Activated CD8-positive, alpha-beta T cell treated with anti-CD3 and anti-CD28 coated beads, Interleukin-2, amount 10 ng/mL, durations not matched to agents 7 days and 5 days (primary cell): ENCODE measurements at regions not wholly inside any gene's neighbourhood (a gene's known extent, or its start where the extent isn't known, plus 50 kb on each side); places are given as distances from the start of the nearest gene placed in this dataset.

Experiments used
- ATAC-seq: fragments of 150-1000 bp; cut with Tn5 transposase; one replicate; pipeline ENCODE4 v1.10.0; 2021; ENCODE audit warnings: moderate library complexity
- CTCF ChIA-PET: fragments of 350-600 bp; sonication (Branson Sonifier 250); formaldehyde crosslinking; loops from one replicate; lab custom pipeline; 2021; ENCODE audit warnings: antibody characterized with exemption; lab: Charles Lee
- POLR2A ChIA-PET: fragments of 350-600 bp; sonication (Branson Sonifier 250); formaldehyde crosslinking; loops from one replicate; lab custom pipeline; 2021; ENCODE audit warnings: antibody characterized with exemption; lab: Charles Lee
- DNase-seq: peaks from one replicate; pipeline ENCODE4 v3.0.0-alpha.2; 2020
- H3K27ac Mint-ChIP-seq: one replicate; pipeline ENCODE4 v1.8.0; 2021; ENCODE audit warnings: mild to moderate bottlenecking, mixed read lengths
- H3K27me3 Mint-ChIP-seq: one replicate; pipeline ENCODE4 v1.8.0; 2021; ENCODE audit warnings: low read depth, mixed read lengths
- H3K36me3 Mint-ChIP-seq: one replicate; pipeline ENCODE4 v1.8.0; 2021; ENCODE audit warnings: low read depth, mixed read lengths
- H3K4me1 Mint-ChIP-seq: one replicate; pipeline ENCODE4 v1.8.0; 2021; ENCODE audit warnings: low read depth, mixed read lengths
- H3K4me3 Mint-ChIP-seq: one replicate; pipeline ENCODE4 v1.8.0; 2021; ENCODE audit warnings: mild to moderate bottlenecking, mixed read lengths
- H3K9me3 Mint-ChIP-seq: one replicate; pipeline ENCODE4 v1.8.0; 2022; ENCODE audit warnings: mixed read lengths; ENCODE audit not compliant: insufficient read depth

DNA sequence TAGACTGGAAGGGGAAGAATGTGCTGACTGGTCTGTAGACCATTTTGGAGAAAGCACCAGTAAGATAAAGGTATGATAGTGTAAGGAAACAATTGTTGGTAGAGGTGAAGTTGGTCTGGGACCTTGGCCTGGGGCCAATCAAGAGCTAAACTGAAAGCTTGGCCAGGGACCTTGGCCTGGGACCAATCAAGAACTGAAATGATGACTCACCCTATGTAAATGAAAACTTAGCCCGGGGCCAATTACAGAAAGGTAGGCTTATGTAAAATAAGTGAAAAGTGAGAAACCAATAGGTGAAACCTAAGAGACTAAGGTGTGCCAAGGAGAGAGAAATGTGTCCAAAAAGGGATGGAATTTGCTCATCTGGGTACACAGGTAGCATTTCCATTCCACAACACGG lies 776.0 kb downstream of the C12orf50 start:
- DNase-seq, result no peak
- ChIA-PET POLR2A (no interaction called here), CTCF (no interaction called here)
- no peaks in the 10 kb centered on the region for H3K4me1 Mint-ChIP-seq
- no peak overlapping the region for H3K27ac Mint-ChIP-seq
- H3K27me3 Mint-ChIP-seq, result no peaks in the 10 kb centered on the region
- no peaks in the 10 kb centered on the region for H3K9me3 Mint-ChIP-seq
- H3K4me3 Mint-ChIP-seq, result no peak overlapping the region
- ATAC-seq, result no peak
- no peaks in the 10 kb centered on the region for H3K36me3 Mint-ChIP-seq

DNA sequence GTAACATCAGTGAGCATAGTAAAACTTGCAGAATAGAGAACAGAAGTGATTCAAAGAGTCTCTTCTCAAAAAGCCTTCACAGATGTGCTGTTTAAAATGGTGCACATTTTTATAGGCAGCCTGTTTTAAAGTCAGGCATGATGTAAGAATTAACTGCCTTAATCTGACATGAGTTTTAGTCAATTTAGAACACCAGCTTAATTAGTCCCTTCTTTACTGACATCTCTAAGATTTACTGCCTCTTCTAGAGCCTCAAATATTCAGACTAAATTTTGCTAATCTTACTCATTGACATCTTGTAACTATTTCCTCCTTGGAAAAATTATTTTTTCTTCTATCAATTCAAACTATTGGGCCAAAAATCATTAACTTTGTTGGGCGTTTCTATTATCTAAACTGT lies 782.5 kb downstream of the C12orf50 start:
- POLR2A ChIA-PET, result no interaction called here
- CTCF ChIA-PET, result no interaction called here
- no peaks in the 10 kb centered on the region for H3K9me3 Mint-ChIP-seq
- no peaks in the 10 kb centered on the region for H3K4me1 Mint-ChIP-seq
- ATAC-seq (no peak), DNase-seq (no peak)
- H3K36me3 Mint-ChIP-seq, result no peaks in the 10 kb centered on the region
- H3K27ac Mint-ChIP-seq, result no peak overlapping the region
- no peaks in the 10 kb centered on the region for H3K27me3 Mint-ChIP-seq
- H3K4me3 Mint-ChIP-seq, result no peak overlapping the region

DNA sequence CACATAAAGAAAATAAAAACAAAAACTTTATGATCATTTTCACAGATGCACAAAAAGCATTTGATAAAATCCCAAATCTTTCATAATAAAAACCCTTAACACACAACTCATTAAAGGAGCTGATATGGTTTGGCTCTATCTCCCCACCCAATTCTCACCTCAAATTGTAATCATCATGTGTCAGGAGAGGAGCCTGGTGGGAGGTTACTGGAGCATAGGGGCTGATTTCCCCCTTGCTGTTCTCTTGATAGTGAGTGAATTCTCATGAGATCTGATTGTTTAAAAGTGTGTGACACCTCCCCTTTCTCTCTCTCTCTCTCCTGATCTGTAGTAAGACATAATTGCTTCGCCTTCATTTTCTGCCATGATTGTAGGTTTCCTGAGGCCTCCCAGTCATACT lies 790.7 kb downstream of the C12orf50 start:
- H3K4me1 Mint-ChIP-seq, result no peaks in the 10 kb centered on the region
- ATAC-seq (no peak), DNase-seq (no peak)
- no peak overlapping the region for H3K27ac Mint-ChIP-seq
- ChIA-PET CTCF (no interaction called here), POLR2A (no interaction called here)
- no peaks in the 10 kb centered on the region for H3K36me3 Mint-ChIP-seq
- no peaks in the 10 kb centered on the region for H3K27me3 Mint-ChIP-seq
- H3K9me3 Mint-ChIP-seq, result peaks cover 4% of the 10 kb centered on the region
- H3K4me3 Mint-ChIP-seq, result no peak overlapping the region

DNA sequence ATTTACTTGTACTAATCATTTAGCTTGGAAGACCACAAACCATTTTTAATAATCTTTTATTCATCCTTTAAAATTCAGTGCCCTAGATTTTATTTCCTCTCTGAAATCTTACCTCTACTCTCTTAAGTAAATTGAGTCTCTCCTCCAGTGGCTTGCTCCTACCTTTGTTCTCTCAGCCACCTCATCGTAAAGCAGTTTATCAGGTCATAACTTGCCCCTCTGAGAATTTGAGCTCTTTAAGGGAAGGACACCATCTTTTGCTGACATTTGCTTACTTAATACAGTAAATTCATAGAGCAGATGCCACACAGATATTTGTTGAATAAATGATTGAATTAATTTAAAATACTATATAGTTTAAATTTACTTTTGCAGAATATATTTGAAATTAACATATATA lies 794.3 kb downstream of the C12orf50 start:
- Mint-ChIP-seq H3K27ac (no peak overlapping the region), H3K36me3 (no peaks in the 10 kb centered on the region), H3K27me3 (no peaks in the 10 kb centered on the region), H3K4me1 (no peaks in the 10 kb centered on the region), H3K9me3 (peaks cover 4% of the 10 kb centered on the region), H3K4me3 (no peak overlapping the region)
- ATAC-seq (no peak), DNase-seq (no peak)
- POLR2A ChIA-PET, result no interaction called here
- CTCF ChIA-PET, result no interaction called here

DNA sequence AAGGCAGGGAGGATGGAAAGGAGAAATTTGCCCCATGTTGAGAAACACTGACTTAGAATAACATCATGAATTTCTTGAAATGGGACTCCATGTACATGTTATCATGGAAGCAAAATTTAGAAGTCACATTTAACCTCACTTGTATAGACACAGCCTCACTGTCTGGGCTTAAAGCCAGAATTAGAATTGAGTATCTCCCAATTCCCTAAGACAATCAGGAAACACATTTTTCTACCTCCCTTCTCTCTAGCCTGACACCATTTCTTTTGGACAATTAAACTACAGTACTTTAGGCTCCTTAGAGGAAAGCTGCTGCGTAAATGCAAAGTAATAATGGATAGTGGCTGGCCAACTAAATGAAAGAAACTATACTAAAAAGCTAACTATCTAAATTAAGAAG lies 795.5 kb downstream of the C12orf50 start:
- Mint-ChIP-seq H3K36me3 (no peaks in the 10 kb centered on the region), H3K9me3 (peaks cover 4% of the 10 kb centered on the region), H3K27ac (no peak overlapping the region), H3K4me1 (no peaks in the 10 kb centered on the region), H3K4me3 (no peak overlapping the region), H3K27me3 (no peaks in the 10 kb centered on the region)
- no peak for DNase-seq
- no peak for ATAC-seq
- CTCF ChIA-PET, result no interaction called here
- POLR2A ChIA-PET, result no interaction called here

DNA sequence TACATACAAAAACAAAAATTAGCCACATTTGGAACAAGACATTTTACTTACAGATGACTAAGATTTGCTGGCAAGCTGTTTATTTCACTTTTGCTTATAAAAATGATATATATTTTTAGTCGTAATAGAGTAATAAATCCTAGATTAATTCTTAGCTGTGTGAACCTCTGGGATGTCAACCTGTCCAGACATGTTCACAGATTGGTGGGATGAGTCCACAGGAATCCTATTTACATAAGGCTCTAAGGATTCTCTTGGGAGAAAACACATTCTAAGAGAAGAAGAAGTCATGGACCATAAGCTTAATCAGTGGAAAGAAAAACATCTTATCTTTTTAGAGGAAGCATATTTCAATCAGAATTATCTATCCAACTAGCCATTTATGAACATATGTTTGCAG lies 797.4 kb downstream of the C12orf50 start:
- no peak overlapping the region for H3K4me3 Mint-ChIP-seq
- ChIA-PET POLR2A (no interaction called here), CTCF (no interaction called here)
- no peak for DNase-seq
- no peak for ATAC-seq
- H3K4me1 Mint-ChIP-seq, result no peaks in the 10 kb centered on the region
- H3K9me3 Mint-ChIP-seq, result peaks cover 4% of the 10 kb centered on the region
- H3K27ac Mint-ChIP-seq, result no peak overlapping the region
- H3K27me3 Mint-ChIP-seq, result no peaks in the 10 kb centered on the region
- H3K36me3 Mint-ChIP-seq, result no peaks in the 10 kb centered on the region

DNA sequence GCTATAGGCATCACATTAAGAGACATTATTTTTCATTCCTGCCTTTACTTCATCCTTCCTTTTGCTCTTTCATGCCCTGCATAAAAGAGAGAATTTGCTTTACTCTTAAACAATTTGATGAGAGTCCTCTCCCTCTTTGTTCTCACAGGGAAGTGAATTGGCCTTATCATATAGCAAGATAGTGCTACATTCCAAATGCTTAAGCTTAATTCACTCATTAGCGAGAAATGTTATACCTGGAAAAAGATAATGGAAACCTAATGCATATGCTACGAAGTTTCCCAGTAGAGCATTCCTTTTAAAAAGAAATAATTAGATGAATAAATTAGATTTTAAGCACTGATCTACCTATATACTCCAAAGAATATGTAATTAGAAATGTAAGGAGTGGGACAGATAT lies 798.8 kb downstream of the C12orf50 start:
- Mint-ChIP-seq H3K27me3 (no peaks in the 10 kb centered on the region), H3K9me3 (peaks cover 4% of the 10 kb centered on the region), H3K27ac (no peak overlapping the region), H3K4me1 (no peaks in the 10 kb centered on the region), H3K4me3 (no peak overlapping the region), H3K36me3 (no peaks in the 10 kb centered on the region)
- POLR2A ChIA-PET, result no interaction called here
- no peak for ATAC-seq
- CTCF ChIA-PET, result no interaction called here
- no peak for DNase-seq

DNA sequence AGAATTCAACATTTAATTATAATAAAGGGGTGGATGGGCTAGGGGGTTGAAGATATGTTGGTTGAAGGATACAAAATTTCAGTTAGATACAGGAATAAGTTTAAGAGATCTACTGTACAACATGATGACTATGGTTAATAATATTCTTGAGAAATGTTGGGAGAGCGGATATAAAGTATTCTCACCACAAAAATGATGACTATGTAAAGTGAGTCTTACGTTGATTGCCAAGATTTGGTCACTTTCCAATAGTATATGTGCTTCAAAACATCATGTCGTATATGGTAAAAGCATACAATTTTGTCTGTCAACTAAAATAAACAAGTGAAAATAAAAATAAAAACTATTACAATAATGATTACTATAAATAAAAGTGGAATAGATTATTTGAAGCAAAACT lies 802.0 kb downstream of the C12orf50 start:
- ChIA-PET POLR2A (no interaction called here), CTCF (no interaction called here)
- ATAC-seq, result no peak
- Mint-ChIP-seq H3K9me3 (peaks cover 4% of the 10 kb centered on the region), H3K27ac (no peak overlapping the region), H3K36me3 (no peaks in the 10 kb centered on the region), H3K27me3 (no peaks in the 10 kb centered on the region), H3K4me1 (no peaks in the 10 kb centered on the region), H3K4me3 (no peak overlapping the region)
- DNase-seq, result no peak

DNA sequence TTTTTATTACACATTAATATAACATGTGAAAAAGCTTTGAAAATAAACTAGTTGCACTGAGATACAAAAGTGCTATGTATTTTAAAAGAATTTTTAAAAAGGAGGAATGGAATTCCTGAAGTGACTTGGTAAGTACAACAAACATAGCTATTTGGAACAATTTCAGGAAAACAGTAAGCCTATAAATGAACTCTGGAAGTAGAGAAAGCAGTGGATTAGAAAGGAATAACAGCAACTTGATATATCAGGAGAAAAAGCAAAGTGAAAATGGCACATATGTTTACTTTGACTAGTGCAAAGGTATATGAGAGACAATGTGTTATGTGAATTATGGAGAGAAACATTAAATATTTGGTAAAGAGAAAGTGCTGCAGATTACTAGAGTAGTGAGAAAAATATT lies 811.7 kb downstream of the C12orf50 start:
- Mint-ChIP-seq H3K27me3 (no peaks in the 10 kb centered on the region), H3K36me3 (no peaks in the 10 kb centered on the region), H3K4me3 (no peak overlapping the region), H3K4me1 (no peaks in the 10 kb centered on the region), H3K9me3 (no peaks in the 10 kb centered on the region), H3K27ac (no peak overlapping the region)
- CTCF ChIA-PET, result no interaction called here
- ATAC-seq (no peak), DNase-seq (no peak)
- POLR2A ChIA-PET, result no interaction called here

DNA sequence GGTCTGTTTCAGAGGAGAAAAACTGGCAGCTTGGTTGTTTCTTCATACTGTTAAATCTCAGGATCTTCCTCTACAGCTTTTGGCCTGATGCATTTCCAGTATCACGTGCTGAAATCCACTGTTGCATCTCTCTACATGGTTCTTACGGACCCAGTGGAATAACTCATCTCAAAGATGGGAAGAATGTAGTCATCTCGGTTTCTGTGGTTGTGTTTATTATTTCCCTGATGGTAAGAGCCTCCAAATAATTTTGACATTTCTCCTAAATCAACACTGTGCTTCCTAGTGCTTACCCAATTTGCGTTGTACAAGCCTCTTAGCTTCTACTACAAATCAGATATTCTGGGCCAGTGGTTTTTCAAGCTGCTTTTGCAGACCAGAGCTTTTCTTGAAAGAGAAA lies 812.8 kb downstream of the C12orf50 start:
- no peaks in the 10 kb centered on the region for H3K4me1 Mint-ChIP-seq
- ChIA-PET POLR2A (no interaction called here), CTCF (no interaction called here)
- no peaks in the 10 kb centered on the region for H3K36me3 Mint-ChIP-seq
- H3K27ac Mint-ChIP-seq, result no peak overlapping the region
- no peak overlapping the region for H3K4me3 Mint-ChIP-seq
- DNase-seq (no peak), ATAC-seq (no peak)
- H3K9me3 Mint-ChIP-seq, result no peaks in the 10 kb centered on the region
- H3K27me3 Mint-ChIP-seq, result no peaks in the 10 kb centered on the region

DNA sequence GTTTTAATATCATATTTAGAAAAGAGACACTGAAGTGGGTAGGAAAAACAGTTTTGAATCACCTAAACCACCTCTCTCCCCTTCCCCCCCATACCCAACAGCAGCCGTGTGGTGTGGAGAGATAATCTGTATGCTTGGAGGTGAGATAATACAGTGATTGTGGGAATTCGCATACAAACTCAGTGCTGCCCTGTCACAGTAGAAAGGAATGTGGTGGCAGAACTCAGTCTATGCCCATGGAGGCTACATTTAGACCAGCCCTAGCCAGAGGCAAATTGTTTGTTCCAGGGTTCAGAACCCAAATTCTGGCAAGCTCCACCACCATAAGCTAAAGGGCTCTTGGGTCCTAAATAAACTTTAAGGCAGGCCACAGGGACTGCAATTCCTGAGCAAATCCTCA lies 827.0 kb downstream of the C12orf50 start:
- Mint-ChIP-seq H3K27me3 (no peaks in the 10 kb centered on the region), H3K27ac (no peak overlapping the region), H3K4me3 (no peak overlapping the region), H3K36me3 (no peaks in the 10 kb centered on the region), H3K4me1 (no peaks in the 10 kb centered on the region), H3K9me3 (peaks cover 2% of the 10 kb centered on the region)
- ATAC-seq, result no peak
- ChIA-PET CTCF (no interaction called here), POLR2A (no interaction called here)
- DNase-seq, result no peak

DNA sequence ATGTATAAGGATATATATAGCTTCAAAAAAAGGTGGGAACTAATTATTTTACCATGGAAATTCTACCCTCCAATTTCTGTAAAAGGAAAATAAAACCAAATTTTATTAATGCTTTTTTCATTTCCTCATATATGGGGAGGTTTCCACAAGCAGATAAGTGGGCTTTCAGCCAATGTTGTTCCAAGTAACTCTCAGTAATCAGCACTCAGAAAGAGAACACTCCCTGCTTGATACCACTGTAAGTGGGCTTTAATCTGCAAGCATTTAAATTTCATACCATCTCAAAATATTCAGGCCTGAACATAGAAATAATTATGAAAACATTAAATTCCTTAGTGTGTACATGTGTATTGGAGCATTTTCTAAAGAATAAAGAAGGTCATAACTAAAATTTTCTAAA lies 827.6 kb downstream of the C12orf50 start:
- ATAC-seq, result no peak

DNA sequence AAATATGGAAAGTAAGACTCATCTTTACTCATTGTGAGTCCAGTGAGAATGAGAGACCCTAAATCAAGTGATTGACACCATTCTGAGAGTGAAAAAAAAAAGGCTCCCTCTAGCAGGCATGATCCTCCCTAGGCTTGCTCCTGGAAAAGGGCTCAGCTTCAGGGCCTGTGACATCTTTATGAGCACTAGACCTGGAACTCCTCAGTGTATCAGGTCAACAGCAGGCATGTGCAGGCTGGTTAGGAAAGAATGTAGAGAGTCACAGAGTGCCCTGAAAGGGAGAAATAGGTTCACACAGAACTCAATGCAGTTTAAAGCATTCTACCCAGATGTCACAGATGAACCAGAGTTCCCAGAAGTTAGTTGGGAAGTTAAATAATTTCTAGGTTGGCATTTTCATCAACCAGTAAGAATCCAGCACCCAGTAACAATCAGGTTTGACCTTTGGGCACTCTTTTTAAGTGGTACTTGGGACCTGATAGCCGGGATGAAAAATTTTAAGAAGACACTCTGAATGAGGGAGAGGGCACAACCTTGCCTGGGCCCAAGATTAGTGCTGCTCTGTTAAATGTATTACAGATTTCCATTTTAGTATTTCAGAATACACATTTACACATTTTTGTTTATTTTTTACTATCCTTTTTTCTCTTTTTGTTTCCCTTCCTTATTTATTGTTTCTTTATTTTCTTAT lies 828.8 kb downstream of the C12orf50 start:
- Mint-ChIP-seq H3K36me3 (no peaks in the 10 kb centered on the region), H3K27ac (no peak overlapping the region), H3K9me3 (peaks cover 3% of the 10 kb centered on the region), H3K4me1 (no peaks in the 10 kb centered on the region), H3K4me3 (no peak overlapping the region), H3K27me3 (no peaks in the 10 kb centered on the region)
- ChIA-PET POLR2A (no interaction called here), CTCF (no interaction called here)
- DNase-seq, result no peak
- no peak for ATAC-seq

More for the DNA sequence above, 827.6 kb downstream of the C12orf50 start:
- no peaks in the 10 kb centered on the region for H3K27me3 Mint-ChIP-seq
- no peaks in the 10 kb centered on the region for H3K36me3 Mint-ChIP-seq
- CTCF ChIA-PET, result no interaction called here
- no peak overlapping the region for H3K27ac Mint-ChIP-seq
- POLR2A ChIA-PET, result no interaction called here
- no peak overlapping the region for H3K4me3 Mint-ChIP-seq
- DNase-seq, result no peak
- no peaks in the 10 kb centered on the region for H3K4me1 Mint-ChIP-seq
- peaks cover 3% of the 10 kb centered on the region for H3K9me3 Mint-ChIP-seq
